ENCODE measurements at regions not wholly inside any gene's neighbourhood (a gene's known extent, or its start where the extent isn't known, plus 50 kb on each side); places are given as distances from the start of the nearest gene placed in this dataset.
"Not testable (repeated sequence)": the region's sequence is repeated elsewhere in the genome, so short reads cannot be mapped to it uniquely, and the experiment has no call there.

GRCh38 chr4:20196476-20196875, 55.2 kb upstream of the SLIT2 start:
- no peak for DNase-seq

GRCh38 chr4:20195071-20195885, 56.4 kb upstream of the SLIT2 start:
- no peak for DNase-seq

- no peak for DNase-seq
These were observed 57.3 kb upstream of the SLIT2 start for GRCh38 chr4:20194123-20195013.

GRCh38 chr4:20193141-20193936, 58.4 kb upstream of the SLIT2 start:
- DNase-seq: no peak

GRCh38 chr4:20192736-20193135, 59.0 kb upstream of the SLIT2 start:
- no peak for DNase-seq

GRCh38 chr4:20185103-20185502, 66.6 kb upstream of the SLIT2 start:
- DNase-seq: no peak

GRCh38 chr4:20183131-20183530, 68.6 kb upstream of the SLIT2 start:
- DNase-seq: not testable (repeated sequence)

GRCh38 chr4:20181926-20182325, 69.8 kb upstream of the SLIT2 start:
- no peak for DNase-seq

GRCh38 chr4:20180509-20180908, 71.2 kb upstream of the SLIT2 start:
- DNase-seq: no peak

GRCh38 chr4:20178902-20179576, 72.7 kb upstream of the SLIT2 start:
- no peak for DNase-seq

- DNase-seq: no peak
These were observed 74.8 kb upstream of the SLIT2 start for GRCh38 chr4:20176881-20177280.

- no peak for DNase-seq
These were observed 79.5 kb upstream of the SLIT2 start for GRCh38 chr4:20172070-20172760.

- DNase-seq: no peak
These were observed 85.2 kb upstream of the SLIT2 start for GRCh38 chr4:20166544-20166943.

- no peak for DNase-seq
These were observed 92.2 kb upstream of the SLIT2 start for GRCh38 chr4:20159516-20159915.

GRCh38 chr4:20158195-20158594, 93.5 kb upstream of the SLIT2 start:
- no peak for DNase-seq

- no peak for DNase-seq
These were observed 100.3 kb upstream of the SLIT2 start for GRCh38 chr4:20151436-20151835.

GRCh38 chr4:20149143-20149542, 102.6 kb upstream of the SLIT2 start:
- not testable (repeated sequence) for DNase-seq

- no peak for DNase-seq
These were observed 114.5 kb upstream of the SLIT2 start for GRCh38 chr4:20137176-20137575.

GRCh38 chr4:20127626-20128025, 124.1 kb upstream of the SLIT2 start:
- DNase-seq: no peak

- DNase-seq: no peak
These were observed 124.8 kb upstream of the SLIT2 start for GRCh38 chr4:20126906-20127305.

- DNase-seq: no peak
These were observed 127.2 kb upstream of the SLIT2 start for GRCh38 chr4:20124317-20125026.

All from NCI-H146 (cell line).